Astrocyte of the cerebellum (primary cell): ENCODE measurements at regions not wholly inside any gene's neighbourhood (a gene's known extent, or its start where the extent isn't known, plus 50 kb on each side); places are given as distances from the start of the nearest gene placed in this dataset.
A peak's percentile ranks its signal among the peaks of the same experiment; 100 is the strongest.

ENCODE experiments used
- DNase-seq: peaks from one replicate; pipeline ENCODE4 v3.0.0-alpha.2; 2011; ENCODE audit warnings: low read depth
- H3K4me3 ChIP-seq: 2 replicates; pipeline ENCODE4 v1.5.1; 2011; ENCODE audit warnings: mild to moderate bottlenecking, low read depth, low read length, moderate library complexity
- CTCF ChIP-seq: IDR thresholded peaks from 2 replicates; pipeline ENCODE4 v1.5.1; 2012; ENCODE audit warnings: low read length, low read depth, moderate library complexity, mild to moderate bottlenecking; ENCODE audit errors: missing control alignments
- in situ Hi-C: cut with HindIII; loops from 2 replicates; pipeline ENCODE4 v1.10.0; 2017; ENCODE audit warnings: low sequenced_read_pairs

GRCh38 chr2:80896576-80896975 lies 592.0 kb upstream of the LRRTM1 start:
- H3K4me3 ChIP-seq, result no peak overlapping the region
- in situ Hi-C loops, result no loop called here
- DNase-seq, result no peak
- TF ChIP-seq CTCF, result no peak

- in situ Hi-C loops, result no loop called here
- no peak overlapping the region for H3K4me3 ChIP-seq
- no peak for TF ChIP-seq CTCF
- peak; percentile 8 for DNase-seq
Observed at GRCh38 chr2:80894486-80894885, 589.9 kb upstream of the LRRTM1 start.

- no peak for TF ChIP-seq CTCF
- in situ Hi-C loops, result no loop called here
- no peak overlapping the region for H3K4me3 ChIP-seq
- DNase-seq, result no peak
Observed at GRCh38 chr2:80893711-80894110, 589.2 kb upstream of the LRRTM1 start.

GRCh38 chr2:80889009-80889408 lies 584.5 kb upstream of the LRRTM1 start:
- no peak for DNase-seq
- in situ Hi-C loops, result no loop called here
- no peak overlapping the region for H3K4me3 ChIP-seq
- no peak for TF ChIP-seq CTCF

GRCh38 chr2:80887841-80888378 lies 583.4 kb upstream of the LRRTM1 start:
- no peak for TF ChIP-seq CTCF
- in situ Hi-C loops, result no loop called here
- H3K4me3 ChIP-seq, result no peak overlapping the region
- no peak for DNase-seq

GRCh38 chr2:80874374-80874773 lies 569.8 kb upstream of the LRRTM1 start:
- TF ChIP-seq CTCF, result no peak
- H3K4me3 ChIP-seq, result no peak overlapping the region
- DNase-seq, result no peak
- in situ Hi-C loops, result no loop called here
